Progenitor cell of endocrine pancreas (in vitro differentiated cells): ENCODE measurements at regions not wholly inside any gene's neighbourhood (a gene's known extent, or its start where the extent isn't known, plus 50 kb on each side); places are given as distances from the start of the nearest gene placed in this dataset.

ENCODE experiments used
- DNase-seq: peaks from one replicate; pipeline ENCODE4 v3.0.0; 2021; ENCODE audit warnings: low spot score; ENCODE audit not compliant: unreplicated experiment
- H3K27ac Mint-ChIP-seq: 2 replicates; pipeline ENCODE4 v1.8.0; 2021; ENCODE audit warnings: mild to moderate bottlenecking, moderate library complexity, mixed read lengths
- H3K27me3 Mint-ChIP-seq: 2 replicates; pipeline ENCODE4 v1.8.0; 2021; ENCODE audit warnings: mixed read lengths
- H3K36me3 Mint-ChIP-seq: 2 replicates; pipeline ENCODE4 v1.8.0; 2022; ENCODE audit warnings: mixed read lengths; ENCODE audit not compliant: insufficient read depth
- H3K4me1 Mint-ChIP-seq: 2 replicates; pipeline ENCODE4 v1.8.0; 2021; ENCODE audit warnings: low read depth, mixed read lengths
- H3K4me3 Mint-ChIP-seq: 2 replicates; pipeline ENCODE4 v1.8.0; 2021; ENCODE audit warnings: low read depth, mild to moderate bottlenecking, moderate library complexity, mixed read lengths
- H3K9me3 Mint-ChIP-seq: 2 replicates; pipeline ENCODE4 v1.8.0; 2021; ENCODE audit warnings: low read depth, mixed read lengths
- CTCF ChIP-seq: fragments of 200-600 bp; sonication (generic); IDR thresholded peaks from one replicate; pipeline ENCODE4 v1.5.0; 2021; ENCODE audit warnings: antibody characterized with exemption, mild to moderate bottlenecking; ENCODE audit not compliant: unreplicated experiment

DNA sequence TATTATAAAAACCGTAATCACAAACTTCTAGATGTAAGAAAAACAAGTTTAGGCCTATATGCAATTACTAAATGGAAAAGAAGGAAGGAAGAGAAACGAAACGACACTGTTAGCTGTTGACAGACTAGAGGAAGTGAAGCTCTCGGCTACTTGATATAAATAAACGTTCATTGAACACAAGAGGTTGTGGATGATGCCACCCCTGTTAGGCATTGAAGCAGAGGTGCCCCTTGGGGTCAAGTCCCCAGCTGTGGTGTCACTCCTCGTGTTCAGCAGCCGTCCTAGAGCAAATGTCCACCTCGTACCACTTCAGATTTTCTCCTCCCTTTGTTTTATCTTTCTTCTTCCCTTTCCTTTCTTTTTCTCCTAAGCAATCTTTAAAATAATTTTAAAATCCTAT is 146.5 kb upstream of the UBE2E1 start:
- peaks cover 4% of the 10 kb centered on the region for H3K9me3 Mint-ChIP-seq
- no peaks in the 10 kb centered on the region for H3K4me1 Mint-ChIP-seq
- DNase-seq = no peak
- no peaks in the 10 kb centered on the region for H3K36me3 Mint-ChIP-seq
- H3K27ac Mint-ChIP-seq = no peak overlapping the region
- H3K27me3 Mint-ChIP-seq = no peaks in the 10 kb centered on the region
- H3K4me3 Mint-ChIP-seq = no peak overlapping the region
- TF ChIP-seq CTCF = no peak

GRCh38 chr3:23659840-23660430 is 145.8 kb upstream of the UBE2E1 start:
- H3K27me3 Mint-ChIP-seq = no peaks in the 10 kb centered on the region
- no peak overlapping the region for H3K4me3 Mint-ChIP-seq
- no peaks in the 10 kb centered on the region for H3K4me1 Mint-ChIP-seq
- TF ChIP-seq CTCF = no peak
- H3K36me3 Mint-ChIP-seq = no peaks in the 10 kb centered on the region
- DNase-seq = no peak
- H3K9me3 Mint-ChIP-seq = peaks cover 4% of the 10 kb centered on the region
- no peak overlapping the region for H3K27ac Mint-ChIP-seq

GRCh38 chr3:23662079-23662617 is 143.6 kb upstream of the UBE2E1 start:
- no peak overlapping the region for H3K27ac Mint-ChIP-seq
- no peak for DNase-seq
- no peaks in the 10 kb centered on the region for H3K4me1 Mint-ChIP-seq
- H3K9me3 Mint-ChIP-seq = no peaks in the 10 kb centered on the region
- no peak overlapping the region for H3K4me3 Mint-ChIP-seq
- no peaks in the 10 kb centered on the region for H3K36me3 Mint-ChIP-seq
- TF ChIP-seq CTCF = no peak
- H3K27me3 Mint-ChIP-seq = no peaks in the 10 kb centered on the region

DNA sequence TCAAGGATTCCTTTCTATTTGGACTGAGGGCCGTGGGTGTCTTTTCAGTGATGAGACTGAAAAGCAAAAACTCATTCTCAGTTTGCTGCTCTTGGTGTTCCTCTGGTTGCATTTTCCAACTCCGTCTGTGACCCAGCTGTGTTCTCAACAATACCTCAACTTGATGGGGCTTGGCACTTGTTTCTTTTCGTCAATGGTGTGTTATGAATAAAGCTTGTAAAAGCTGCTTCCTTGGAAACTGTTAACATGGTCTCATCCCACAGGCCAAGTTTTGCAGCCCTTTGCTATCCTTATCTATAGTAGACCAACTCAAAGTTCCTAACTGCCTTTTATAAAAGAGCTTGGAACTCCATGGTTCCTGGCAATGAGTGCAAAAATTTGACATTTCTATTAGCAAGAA is 142.5 kb upstream of the UBE2E1 start:
- Mint-ChIP-seq H3K4me3 (no peak overlapping the region), H3K4me1 (no peaks in the 10 kb centered on the region), H3K9me3 (no peaks in the 10 kb centered on the region), H3K27me3 (no peaks in the 10 kb centered on the region), H3K27ac (no peak overlapping the region), H3K36me3 (no peaks in the 10 kb centered on the region)
- no peak for TF ChIP-seq CTCF
- no peak for DNase-seq

GRCh38 chr3:23663661-23664186 is 142.0 kb upstream of the UBE2E1 start:
- Mint-ChIP-seq H3K4me3 (no peak overlapping the region), H3K9me3 (no peaks in the 10 kb centered on the region), H3K27ac (no peak overlapping the region), H3K27me3 (no peaks in the 10 kb centered on the region), H3K36me3 (no peaks in the 10 kb centered on the region), H3K4me1 (no peaks in the 10 kb centered on the region)
- no peak for DNase-seq
- TF ChIP-seq CTCF = no peak
